B cell (primary cell): ENCODE measurements at regions not wholly inside any gene's neighbourhood (a gene's known extent, or its start where the extent isn't known, plus 50 kb on each side); places are given as distances from the start of the nearest gene placed in this dataset.

Experiments
- ATAC-seq: fragments of 200-7000 bp; cut with Tn5 transposase; one replicate; pipeline ENCODE4 v1.10.0; 2021; ENCODE audit warnings: low read depth, mild to moderate bottlenecking, moderate number of reproducible peaks, moderate library complexity
- CTCF ChIA-PET: fragments of 350-600 bp; sonication (Branson Sonifier 250); formaldehyde crosslinking; loops from one replicate; lab custom pipeline; 2021; ENCODE audit warnings: antibody characterized with exemption, inconsistent platforms; lab: Charles Lee
- POLR2A ChIA-PET: fragments of 350-600 bp; sonication (Branson Sonifier 250); formaldehyde crosslinking; loops from one replicate; lab custom pipeline; 2021; ENCODE audit warnings: antibody characterized with exemption; lab: Charles Lee
- DNase-seq: peaks from one replicate; pipeline ENCODE4 v3.0.0; 2013
- H2AFZ ChIP-seq: 2 replicates; pipeline ENCODE4 v1.6.1; 2012; ENCODE audit warnings: mild to moderate bottlenecking, low read depth, low read length; ENCODE audit not compliant: insufficient read depth, poor library complexity, severe bottlenecking
- H3K27ac ChIP-seq, 2 donors: 1 replicate in 1 of 2; 2 replicates in 1 of 2; pipeline ENCODE4 v1.5.1; 2012 to 2013; ENCODE audit warnings: low read length in 2 of 2, mild to moderate bottlenecking in 2 of 2, moderate library complexity in 1 of 2
- H3K27me3 ChIP-seq, 4 experiments: fragments of 200-600 bp in 1 of 4; sonication (generic) in 1 of 4; replicated peaks in 1 of 4; 1 replicate in 2 of 4; 2 replicates in 2 of 4; pipeline versions ENCODE4 v1.6.1 to v1.7.0; 2013 to 2016; ENCODE audit warnings: low read length in 3 of 4, mild to moderate bottlenecking in 2 of 4, mixed read lengths in 1 of 4, moderate library complexity in 1 of 4; ENCODE audit not compliant: insufficient read depth in 4 of 4, control insufficient read depth in 3 of 4; ENCODE audit errors: control extremely low read depth in 1 of 4
- H3K36me3 ChIP-seq, 2 experiments: replicated peaks in 1 of 2; 1 replicate in 1 of 2; 2 replicates in 1 of 2; pipeline versions ENCODE4 v1.6.1 to v1.7.1; 2013; ENCODE audit warnings: low read length in 1 of 2; ENCODE audit not compliant: insufficient read depth in 2 of 2, control insufficient read depth in 1 of 2; ENCODE audit errors: control extremely low read depth in 1 of 2, extremely low read depth in 1 of 2
- H3K4me1 ChIP-seq, 2 donors: fragments of 200-600 bp in 1 of 2; sonication (generic) in 1 of 2; 1 replicate in 1 of 2; 2 replicates in 1 of 2; pipeline versions ENCODE4 v1.5.1 to v1.6.1; 2013 to 2017; ENCODE audit warnings: low read length in 2 of 2; ENCODE audit not compliant: control insufficient read depth in 2 of 2, insufficient read depth in 2 of 2
- H3K4me2 ChIP-seq: replicated peaks from 2 replicates; pipeline ENCODE3; 2012; ENCODE audit warnings: mild to moderate bottlenecking, low read depth, low read length; ENCODE audit not compliant: poor library complexity, severe bottlenecking
- H3K4me3 ChIP-seq, 5 experiments: fragments of 200-600 bp in 1 of 5; sonication (generic) in 1 of 5; 1 replicate in 3 of 5; 2 replicates in 2 of 5; pipeline versions ENCODE4 v1.5.1 to v1.7.0; 2011 to 2016; ENCODE audit warnings: low read length in 4 of 5, mild to moderate bottlenecking in 4 of 5, low read depth in 2 of 5, control low read depth in 1 of 5, moderate library complexity in 1 of 5; ENCODE audit not compliant: insufficient read depth in 1 of 5; ENCODE audit errors: control extremely low read depth in 1 of 5, extremely low read depth in 1 of 5
- H3K79me2 ChIP-seq: fragments of 200-600 bp; sonication (generic); one replicate; pipeline ENCODE4 v1.6.0; 2016; ENCODE audit warnings: low read length; ENCODE audit not compliant: control insufficient read depth, insufficient read depth
- H3K9ac ChIP-seq: fragments of 200-600 bp; sonication (generic); 2 replicates; pipeline ENCODE4 v1.6.1; 2017; ENCODE audit warnings: mild to moderate bottlenecking, low read length, moderate library complexity
- H3K9me3 ChIP-seq, 3 donors: one replicate each; pipeline versions ENCODE4 v1.6.1 to v1.7.1; 2013; ENCODE audit warnings: low read length in 2 of 3; ENCODE audit not compliant: control insufficient read depth in 2 of 3, insufficient read depth in 1 of 3; ENCODE audit errors: control extremely low read depth in 1 of 3
- H4K20me1 ChIP-seq: 2 replicates; pipeline ENCODE4 v1.6.0; 2012; ENCODE audit warnings: mild to moderate bottlenecking, low read length; ENCODE audit not compliant: insufficient read depth, control insufficient read depth, poor library complexity, severe bottlenecking
- H3K27ac Mint-ChIP-seq: one replicate; pipeline ENCODE4 v1.8.0; 2021; ENCODE audit warnings: mixed read lengths
- H3K27me3 Mint-ChIP-seq: one replicate; pipeline ENCODE4 v1.8.0; 2021; ENCODE audit warnings: mixed read lengths
- H3K4me1 Mint-ChIP-seq: one replicate; pipeline ENCODE4 v1.8.0; 2021; ENCODE audit warnings: mixed read lengths
- H3K4me3 Mint-ChIP-seq: one replicate; pipeline ENCODE4 v1.8.0; 2021; ENCODE audit warnings: mixed read lengths
- H3K9me3 Mint-ChIP-seq: one replicate; pipeline ENCODE4 v1.8.0; 2022; ENCODE audit warnings: mixed read lengths; ENCODE audit not compliant: insufficient read depth
- EZH2 ChIP-seq: IDR thresholded peaks from 2 replicates; pipeline ENCODE4 v1.6.1; 2012; ENCODE audit warnings: borderline replicate concordance, low read depth, mild to moderate bottlenecking, moderate library complexity, low read length; ENCODE audit not compliant: insufficient read depth, poor library complexity, severe bottlenecking
- WGBS: methylation state at CpG from one replicate; pipeline ENCODE4 v1.1.5; 2013; ENCODE audit warnings: missing lambda C conversion rate; ENCODE audit not compliant: insufficient coverage; 5-methylcytosine and 5-hydroxymethylcytosine counted together
- intact Hi-C: fragments of 100-400 bp; cut with micrococcal nuclease; formaldehyde crosslinking; loops from one replicate; pipeline ENCODE4 v1.10.0; 2022
- TF ChIP-seq, protein P1 (sequence below): fragments of 200-600 bp; IDR thresholded peaks from one replicate; pipeline ENCODE4 v1.8.0; 2022; ENCODE audit warnings: antibody characterized with exemption, mild to moderate bottlenecking

DNA sequence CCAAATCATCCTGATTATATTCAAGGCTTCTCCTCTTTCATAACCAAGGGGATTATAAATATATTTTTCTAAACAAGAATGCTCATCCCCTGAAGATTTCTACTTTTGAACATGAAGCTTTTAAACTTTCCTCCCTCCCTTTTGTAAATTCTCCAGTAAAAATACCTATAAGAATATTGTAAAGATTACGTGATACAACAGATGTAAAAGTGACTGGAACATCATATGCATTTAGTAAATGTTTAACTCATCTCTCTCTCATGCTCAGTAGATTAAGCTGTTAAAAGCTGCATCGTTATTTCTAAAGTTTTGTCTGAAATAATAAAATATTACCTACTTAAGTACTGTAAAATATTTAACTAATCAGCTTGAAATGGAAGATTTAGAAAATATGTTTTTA is 281.1 kb downstream of the SPRY2 start:
- Histone ChIP-seq H3K9me3 (no peaks in the 10 kb centered on the region), H3K4me2 (no peak overlapping the region), H3K4me3 (no peak overlapping the region), H4K20me1 (no peaks in the 10 kb centered on the region), H3K9ac (no peak overlapping the region), H3K27me3 (no peaks in the 10 kb centered on the region), H3K4me1 (no peaks in the 10 kb centered on the region), H3K79me2 (no peaks in the 10 kb centered on the region), H2AFZ (no peak overlapping the region), H3K36me3 (no peaks in the 10 kb centered on the region), H3K27ac (no peak overlapping the region)
- Mint-ChIP-seq H3K4me3 (no peak overlapping the region), H3K27me3 (no peaks in the 10 kb centered on the region), H3K27ac (no peak overlapping the region), H3K9me3 (no peaks in the 10 kb centered on the region), H3K4me1 (no peaks in the 10 kb centered on the region)
- ATAC-seq (no peak), DNase-seq (no peak)
- WGBS: no CpG with 5 or more reads among the region's 2 CpGs
- intact Hi-C loops: no loop called here
- ChIA-PET CTCF (no interaction called here), POLR2A (no interaction called here)
- TF ChIP-seq, protein P1, sequence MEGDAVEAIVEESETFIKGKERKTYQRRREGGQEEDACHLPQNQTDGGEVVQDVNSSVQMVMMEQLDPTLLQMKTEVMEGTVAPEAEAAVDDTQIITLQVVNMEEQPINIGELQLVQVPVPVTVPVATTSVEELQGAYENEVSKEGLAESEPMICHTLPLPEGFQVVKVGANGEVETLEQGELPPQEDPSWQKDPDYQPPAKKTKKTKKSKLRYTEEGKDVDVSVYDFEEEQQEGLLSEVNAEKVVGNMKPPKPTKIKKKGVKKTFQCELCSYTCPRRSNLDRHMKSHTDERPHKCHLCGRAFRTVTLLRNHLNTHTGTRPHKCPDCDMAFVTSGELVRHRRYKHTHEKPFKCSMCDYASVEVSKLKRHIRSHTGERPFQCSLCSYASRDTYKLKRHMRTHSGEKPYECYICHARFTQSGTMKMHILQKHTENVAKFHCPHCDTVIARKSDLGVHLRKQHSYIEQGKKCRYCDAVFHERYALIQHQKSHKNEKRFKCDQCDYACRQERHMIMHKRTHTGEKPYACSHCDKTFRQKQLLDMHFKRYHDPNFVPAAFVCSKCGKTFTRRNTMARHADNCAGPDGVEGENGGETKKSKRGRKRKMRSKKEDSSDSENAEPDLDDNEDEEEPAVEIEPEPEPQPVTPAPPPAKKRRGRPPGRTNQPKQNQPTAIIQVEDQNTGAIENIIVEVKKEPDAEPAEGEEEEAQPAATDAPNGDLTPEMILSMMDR: no peak
- no peak for TF ChIP-seq EZH2

DNA sequence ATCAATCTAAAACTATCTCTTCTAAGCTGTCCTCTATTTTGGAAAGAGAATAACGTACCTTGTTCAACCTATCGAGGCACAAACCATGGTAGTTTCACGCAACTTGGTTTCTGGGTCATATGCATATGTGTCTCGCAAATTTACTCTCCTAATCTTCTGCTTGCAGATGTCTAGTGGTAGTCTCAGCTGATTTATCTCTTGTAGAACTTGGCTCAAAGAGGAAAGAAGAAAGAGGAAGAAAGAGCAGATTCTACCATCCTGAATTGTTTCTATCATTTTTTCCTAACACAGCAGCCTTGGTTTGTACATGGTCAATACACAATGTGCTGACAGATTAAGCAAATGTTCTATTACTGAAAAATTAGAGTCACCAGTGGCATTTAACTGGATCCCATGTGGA is 282.3 kb downstream of the SPRY2 start:
- Histone ChIP-seq H3K9ac (no peak overlapping the region), H3K27ac (no peak overlapping the region), H3K36me3 (no peaks in the 10 kb centered on the region), H4K20me1 (no peaks in the 10 kb centered on the region), H3K27me3 (no peaks in the 10 kb centered on the region), H3K79me2 (no peaks in the 10 kb centered on the region), H3K4me3 (no peak overlapping the region), H3K9me3 (no peaks in the 10 kb centered on the region), H2AFZ (no peak overlapping the region), H3K4me2 (no peak overlapping the region), H3K4me1 (no peaks in the 10 kb centered on the region)
- ATAC-seq: no peak
- CTCF ChIA-PET: no interaction called here
- no peak overlapping the region for H3K27ac Mint-ChIP-seq
- WGBS: 72% methylated on average over 2 of the region's 4 CpGs
- no peak overlapping the region for H3K4me3 Mint-ChIP-seq
- H3K27me3 Mint-ChIP-seq: no peaks in the 10 kb centered on the region
- H3K4me1 Mint-ChIP-seq: no peaks in the 10 kb centered on the region
- no peaks in the 10 kb centered on the region for H3K9me3 Mint-ChIP-seq
- no peak for TF ChIP-seq EZH2
- TF ChIP-seq, protein P1: no peak
- POLR2A ChIA-PET: no interaction called here
- intact Hi-C loops: no loop called here
- no peak for DNase-seq
